ENCODE measurements at regions not wholly inside any gene's neighbourhood (a gene's known extent, or its start where the extent isn't known, plus 50 kb on each side); places are given as distances from the start of the nearest gene placed in this dataset.

DNA sequence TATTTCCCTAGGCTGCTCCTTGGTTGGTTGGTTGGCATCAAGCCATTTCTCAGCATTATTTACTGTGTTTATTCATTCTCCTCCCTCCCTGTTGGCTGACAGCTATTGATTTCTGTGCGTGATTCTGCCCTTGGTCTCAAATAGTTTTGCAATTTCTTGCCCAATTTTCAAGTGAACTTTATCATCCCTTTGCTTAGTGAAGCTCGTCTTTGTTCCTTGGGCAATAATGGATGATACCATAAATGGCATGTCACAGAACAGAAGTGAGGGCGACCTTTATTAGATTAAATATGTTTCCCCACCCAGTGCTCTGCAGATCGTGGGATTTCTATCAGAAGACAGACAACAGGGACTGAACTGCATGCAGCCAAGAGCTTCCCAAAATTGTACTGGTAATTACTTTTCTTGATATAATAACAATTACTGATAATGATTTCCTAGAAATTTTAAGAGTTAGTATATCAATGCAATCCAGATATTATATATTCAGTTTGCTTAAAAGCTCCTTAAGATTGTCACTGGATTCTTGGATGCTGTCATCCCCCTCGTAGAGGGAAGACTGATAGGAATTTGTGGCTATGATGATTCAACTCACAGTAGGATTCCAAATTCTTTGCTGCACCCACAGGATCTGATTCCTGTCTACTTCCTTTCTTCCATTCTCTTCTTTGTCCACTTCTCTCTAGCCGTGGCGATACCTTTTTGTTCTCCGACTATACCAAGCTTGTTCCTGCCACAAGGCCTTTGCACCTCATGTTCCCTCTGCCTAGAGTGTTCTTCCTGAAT, 122.1 kb upstream of the KAZN start:
- DNase-seq (ENCODE audit: low read depth in 1 of 2, low spot score in 1 of 2), result no peak

DNA sequence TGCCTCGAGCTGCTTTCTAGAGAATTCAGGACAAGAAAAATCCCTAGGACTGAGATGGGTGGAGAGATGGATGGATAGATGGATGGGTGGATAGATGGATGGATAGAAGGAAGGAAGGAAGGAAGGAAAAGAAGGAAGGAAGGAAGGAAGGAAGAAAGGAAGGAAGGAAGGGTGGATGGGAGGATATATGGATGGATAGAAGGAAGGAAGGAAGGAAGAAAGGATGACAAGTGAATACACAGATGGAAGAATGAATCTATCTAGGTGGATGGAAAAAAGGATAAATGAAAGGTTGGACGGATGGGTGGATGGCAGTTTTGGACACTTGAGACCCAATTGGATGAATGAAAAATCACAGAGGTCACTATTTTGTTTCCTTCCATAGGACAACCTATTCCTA, 120.4 kb upstream of the KAZN start:
- DNase-seq (ENCODE audit: low read depth in 1 of 2, low spot score in 1 of 2), result no peak

DNA sequence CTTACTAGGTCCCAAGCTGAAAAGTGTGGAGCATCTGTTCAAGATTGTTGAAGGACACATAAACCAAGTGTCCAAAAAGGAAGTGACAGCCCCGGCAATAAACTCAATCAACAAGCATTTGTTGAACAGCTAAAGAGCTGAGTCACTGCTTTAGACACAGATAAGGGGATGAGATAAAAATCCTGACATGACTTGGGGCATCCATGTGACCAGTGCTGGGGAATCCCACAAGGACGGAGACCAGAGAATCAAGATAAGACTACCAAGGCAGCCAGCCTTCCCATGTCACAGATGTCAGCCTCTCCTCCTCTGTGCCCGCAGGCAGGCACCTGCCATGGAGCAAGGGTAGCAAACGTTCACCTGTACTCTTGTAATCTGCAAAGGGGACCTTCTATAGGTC, 118.6 kb upstream of the KAZN start:
- no peak for DNase-seq (ENCODE audit: low read depth in 1 of 2, low spot score in 1 of 2)

DNA sequence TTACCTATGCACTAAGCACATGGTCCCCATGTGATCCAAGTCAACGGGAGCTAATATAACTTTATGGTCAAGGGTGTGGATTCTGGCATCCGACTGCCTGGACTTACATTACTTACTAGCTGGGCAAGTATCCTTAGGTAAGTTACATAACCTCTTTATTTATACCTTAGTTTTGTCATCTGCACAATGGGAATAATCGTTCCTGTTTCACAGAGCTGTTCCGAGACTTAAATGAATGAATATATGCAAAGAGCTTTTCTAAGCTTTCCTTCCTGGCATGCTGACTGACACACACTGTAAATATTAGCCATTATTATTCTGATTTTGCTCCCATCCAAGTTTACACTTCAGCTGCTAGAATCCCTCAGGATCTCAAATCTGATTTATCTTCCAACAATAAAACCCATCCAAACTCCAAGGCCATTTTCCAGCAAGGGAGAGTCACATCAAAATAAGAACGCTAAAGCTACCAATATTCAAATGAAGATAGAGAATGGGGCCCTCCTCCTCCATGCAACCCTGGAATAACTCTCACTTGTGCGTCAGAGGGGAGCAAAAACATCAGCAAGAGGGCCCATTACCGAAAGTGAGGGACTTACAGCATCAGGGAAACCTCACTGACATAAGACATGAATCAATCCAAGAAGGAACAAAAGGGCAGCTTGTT, 115.6 kb upstream of the KAZN start:
- no peak for DNase-seq (ENCODE audit: low read depth in 1 of 2, low spot score in 1 of 2)

DNA sequence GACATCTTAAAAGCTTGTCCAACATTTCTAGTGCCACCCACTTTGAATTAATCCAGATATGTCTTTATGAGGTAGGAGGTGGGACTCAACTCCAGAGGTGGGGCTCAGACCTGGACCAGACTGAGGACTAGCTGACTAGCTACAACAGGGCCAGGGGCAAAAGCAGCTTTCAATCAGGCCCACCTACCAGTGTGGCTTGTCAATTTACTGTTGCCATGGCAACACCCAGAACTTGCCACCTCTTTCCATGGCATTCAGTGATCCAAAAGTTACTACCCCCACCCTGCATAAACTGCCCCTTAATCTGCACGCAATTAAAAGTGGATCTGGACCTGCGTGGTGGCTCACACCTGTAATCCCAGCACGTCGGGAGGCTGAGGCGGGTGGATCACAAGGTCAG, 113.2 kb upstream of the KAZN start:
- DNase-seq (ENCODE audit: low read depth in 1 of 2, low spot score in 1 of 2), result no peak

DNA sequence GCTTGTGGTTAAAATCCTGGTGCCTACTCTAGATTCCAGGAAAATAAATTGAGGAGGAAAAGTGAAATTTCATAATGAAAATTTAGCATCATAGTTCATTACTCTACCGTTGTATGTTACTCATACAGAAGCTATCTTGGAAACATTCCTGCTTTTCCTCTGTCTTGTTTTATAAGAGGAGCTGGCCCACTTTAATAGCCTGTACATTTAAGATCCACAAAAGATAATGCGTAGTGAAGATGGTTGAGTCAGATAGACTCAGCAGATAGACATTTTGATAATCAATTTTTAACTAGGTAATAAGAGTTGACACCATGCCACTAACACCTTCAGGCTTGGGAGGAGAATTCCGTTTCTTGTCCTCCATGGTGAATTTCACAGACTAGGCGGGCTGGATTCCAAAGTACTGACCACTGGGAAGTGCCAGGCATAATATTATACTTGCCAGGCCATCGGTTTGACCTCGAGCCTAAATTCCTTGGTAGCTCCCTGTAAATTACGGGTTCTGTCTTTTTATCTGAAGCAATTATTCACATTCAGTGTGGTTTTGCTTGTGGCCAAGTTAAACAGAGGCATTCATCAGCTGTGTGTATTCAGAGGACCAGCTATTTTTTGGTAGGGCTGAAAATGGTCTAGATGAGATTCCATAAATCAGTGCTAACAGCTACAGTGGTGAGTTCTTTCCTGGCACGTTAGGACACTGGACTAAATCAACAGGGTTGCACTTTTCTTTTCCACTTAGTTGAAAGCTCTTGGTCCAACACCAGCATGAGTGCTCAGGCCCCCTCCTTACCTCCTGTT, 111.9 kb upstream of the KAZN start:
- DNase-seq (ENCODE audit: low read depth in 1 of 2, low spot score in 1 of 2), result no peak

DNA sequence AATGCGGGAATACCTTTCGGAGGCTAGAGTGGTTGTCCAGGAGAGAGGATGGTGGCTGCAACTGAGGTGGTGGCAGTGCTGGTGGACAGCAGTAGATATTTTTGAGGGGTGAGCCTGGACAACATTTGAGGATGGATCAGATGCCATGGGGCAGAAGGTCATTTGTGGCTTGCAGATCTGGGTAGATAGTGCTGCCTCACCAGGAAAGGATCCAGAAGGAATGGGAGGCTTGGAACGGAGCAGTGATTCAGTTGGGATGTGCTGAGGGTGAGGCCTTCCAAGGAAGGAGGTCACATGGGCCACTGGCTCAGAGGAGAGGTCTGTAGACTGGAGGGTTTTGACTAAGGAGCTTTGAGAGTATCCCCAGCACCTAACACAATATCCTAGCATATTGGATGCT, 110.8 kb upstream of the KAZN start:
- DNase-seq (ENCODE audit: low read depth in 1 of 2, low spot score in 1 of 2), result no peak

DNA sequence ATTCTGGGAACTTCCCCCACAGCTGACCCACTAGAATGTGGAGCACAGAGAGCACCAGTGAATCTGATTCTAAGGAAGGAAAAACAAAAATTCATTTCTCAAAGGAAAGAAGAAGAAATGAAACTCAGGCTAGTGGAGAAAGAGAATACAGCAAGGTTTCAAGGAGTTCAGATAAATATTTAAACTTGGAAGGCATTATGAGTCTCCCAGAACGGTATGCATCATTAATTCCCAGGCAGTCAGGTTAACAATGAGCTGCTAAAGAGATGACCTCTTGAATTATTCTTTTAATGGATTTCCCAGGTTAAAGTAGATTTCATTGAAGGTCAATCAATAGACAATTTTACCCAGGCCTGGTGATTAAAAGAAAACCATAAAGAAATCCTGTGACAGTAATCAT, 103.6 kb upstream of the KAZN start:
- DNase-seq (ENCODE audit: low read depth in 1 of 2, low spot score in 1 of 2), result no peak

DNA sequence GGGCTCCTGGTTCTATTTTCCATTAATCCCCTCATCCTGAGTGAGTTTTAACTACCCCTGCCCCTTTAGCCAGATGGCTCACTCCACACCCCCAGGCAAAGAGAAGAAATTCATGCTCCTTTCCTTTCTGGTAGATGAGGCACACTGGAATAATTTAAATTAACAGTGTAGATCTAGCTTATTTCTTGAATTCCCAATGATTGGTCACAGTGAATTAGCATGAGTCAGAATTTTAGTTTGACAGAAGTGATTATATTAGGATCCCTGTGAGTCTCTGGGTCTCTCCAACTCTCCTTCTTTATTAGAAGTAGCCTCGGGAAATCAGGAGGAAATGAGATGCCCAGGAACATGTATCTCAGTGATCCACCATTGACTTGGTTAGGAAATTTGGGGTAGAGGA, 103.1 kb upstream of the KAZN start:
- no peak for DNase-seq (ENCODE audit: low read depth in 1 of 2, low spot score in 1 of 2)

DNA sequence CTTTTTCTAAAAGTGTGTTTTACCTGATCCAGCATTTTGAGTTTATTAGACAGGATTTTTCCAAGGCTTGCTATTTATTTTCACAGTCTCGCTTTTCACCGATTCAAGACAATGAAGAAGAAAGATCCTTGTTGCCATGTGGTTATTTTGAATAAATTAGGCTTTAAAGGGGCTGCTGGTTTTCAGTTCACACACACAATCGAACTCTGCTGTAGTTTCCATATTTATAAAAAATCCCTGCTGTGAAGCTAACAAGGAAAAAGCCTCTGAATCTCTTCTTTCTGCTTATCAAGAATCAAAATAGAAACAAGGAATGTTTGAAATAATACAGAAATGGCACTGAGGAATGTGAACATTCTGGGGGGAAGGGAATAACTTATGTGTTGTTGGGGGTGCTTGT, 102.5 kb upstream of the KAZN start:
- no peak for DNase-seq (ENCODE audit: low read depth in 1 of 2, low spot score in 1 of 2)

DNA sequence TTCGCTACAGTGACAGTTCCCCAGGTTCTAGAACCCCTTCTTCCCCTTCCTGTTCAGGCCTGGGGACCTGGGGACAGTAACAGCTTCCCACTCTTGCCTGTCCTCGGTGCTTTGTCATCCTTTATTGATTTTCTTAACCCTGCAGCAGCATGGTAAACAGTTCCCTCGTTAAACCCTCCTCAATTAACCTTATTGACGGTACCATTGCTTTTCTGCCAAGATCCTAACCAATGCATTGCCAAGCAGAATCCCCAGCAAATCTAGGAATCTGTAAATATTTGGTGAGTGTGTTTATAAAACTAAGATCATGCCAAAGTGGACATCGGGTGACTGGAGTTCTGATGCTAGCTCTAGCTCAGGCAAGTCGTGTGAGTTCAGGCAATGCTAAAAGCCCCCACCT, 99.6 kb upstream of the KAZN start:
- no peak for DNase-seq (ENCODE audit: low read depth in 1 of 2, low spot score in 1 of 2)

DNA sequence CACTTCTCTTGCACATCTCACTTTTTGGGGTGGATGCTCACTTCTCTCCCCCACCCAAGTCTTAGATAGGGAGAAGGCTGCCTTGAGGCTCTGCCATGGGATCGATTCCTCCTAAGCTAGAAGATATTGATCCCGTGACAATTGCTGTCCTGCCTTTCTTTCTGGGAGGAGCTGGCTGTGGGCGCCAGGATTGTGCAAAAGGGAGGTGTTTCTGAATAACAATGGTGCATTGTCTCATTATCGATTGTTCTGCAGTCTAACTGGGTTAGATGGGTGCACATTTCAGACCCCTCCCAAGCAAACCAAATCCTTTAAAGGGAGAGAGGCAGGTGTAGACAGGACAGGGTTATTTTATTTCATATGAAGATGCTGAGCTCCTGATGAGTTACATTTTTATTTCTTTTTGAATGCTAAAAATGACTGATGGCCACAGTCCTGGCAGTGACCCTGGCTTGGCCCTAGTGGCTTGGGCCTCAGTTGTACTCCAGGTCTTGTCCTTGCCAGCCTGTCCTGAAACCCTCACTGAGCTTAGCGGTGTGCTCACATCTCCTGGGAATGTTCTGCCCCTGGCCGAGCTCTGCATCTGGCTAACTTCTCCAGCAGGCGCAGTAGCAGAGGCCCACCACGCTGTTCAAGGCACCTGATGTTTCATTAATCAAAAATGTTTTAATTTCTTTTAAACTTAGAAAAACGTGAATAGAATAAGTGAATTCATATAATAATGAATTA, 99.0 kb upstream of the KAZN start:
- DNase-seq (ENCODE audit: low read depth in 1 of 2, low spot score in 1 of 2), result no peak

DNA sequence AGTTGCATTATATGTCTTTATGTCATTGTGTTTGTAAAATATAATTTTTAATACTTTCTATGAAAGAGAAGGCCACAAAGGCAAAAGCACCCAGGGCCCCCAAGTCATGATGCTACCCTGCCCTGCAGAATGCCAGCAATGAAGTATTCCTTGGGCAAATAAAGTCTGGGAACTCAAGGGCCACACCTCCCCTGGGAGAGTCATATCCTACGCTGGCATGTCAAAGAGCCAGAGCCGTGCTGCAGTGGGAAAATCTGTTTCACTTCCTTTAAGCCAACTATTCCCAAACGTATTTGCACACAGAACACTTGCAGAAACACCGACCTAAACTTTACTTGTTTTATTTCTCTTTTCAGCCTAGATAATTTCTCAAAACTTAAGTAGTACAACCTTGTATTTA, 98.4 kb upstream of the KAZN start:
- no peak for DNase-seq (ENCODE audit: low read depth in 1 of 2, low spot score in 1 of 2)

DNA sequence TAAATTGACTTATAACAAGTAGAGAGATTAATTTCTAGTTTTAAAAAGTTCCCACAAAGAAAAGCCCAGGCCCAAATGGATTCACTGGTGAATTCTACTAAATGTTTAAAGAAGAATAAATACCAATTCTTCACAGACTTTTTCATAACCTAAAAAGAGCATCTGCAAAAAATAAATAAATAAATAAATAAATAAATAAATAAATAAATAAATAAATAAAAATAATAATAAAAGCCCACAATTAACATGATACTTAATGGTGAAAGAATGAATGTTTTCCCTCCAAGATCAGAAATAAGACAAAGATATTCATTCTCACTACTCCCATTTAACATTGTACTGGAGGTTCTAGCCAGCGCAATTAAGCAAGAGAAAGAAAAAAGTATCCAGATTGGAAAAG, 97.6 kb upstream of the KAZN start:
- no peak for DNase-seq (ENCODE audit: low read depth in 1 of 2, low spot score in 1 of 2)

DNA sequence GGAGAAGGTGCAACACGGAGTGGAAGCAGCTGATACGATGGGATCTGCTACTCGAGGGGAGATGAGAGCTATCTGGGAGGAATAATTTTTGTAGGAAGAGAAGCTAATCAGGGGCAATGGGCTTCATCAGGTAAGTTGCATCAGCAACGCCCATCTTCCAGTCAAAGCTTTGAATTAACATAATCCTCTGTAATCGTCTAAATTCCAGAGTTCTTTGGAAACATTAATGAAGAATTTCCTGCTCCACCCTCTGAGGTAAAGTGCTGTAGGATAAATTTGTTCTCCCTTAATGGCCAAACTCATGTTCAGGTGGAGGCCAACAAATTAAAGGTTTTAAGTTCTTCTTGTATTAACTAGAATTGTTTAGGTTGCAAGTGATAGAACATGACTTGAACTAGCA, 94.0 kb upstream of the KAZN start:
- no peak for DNase-seq (ENCODE audit: low read depth in 1 of 2, low spot score in 1 of 2)

DNA sequence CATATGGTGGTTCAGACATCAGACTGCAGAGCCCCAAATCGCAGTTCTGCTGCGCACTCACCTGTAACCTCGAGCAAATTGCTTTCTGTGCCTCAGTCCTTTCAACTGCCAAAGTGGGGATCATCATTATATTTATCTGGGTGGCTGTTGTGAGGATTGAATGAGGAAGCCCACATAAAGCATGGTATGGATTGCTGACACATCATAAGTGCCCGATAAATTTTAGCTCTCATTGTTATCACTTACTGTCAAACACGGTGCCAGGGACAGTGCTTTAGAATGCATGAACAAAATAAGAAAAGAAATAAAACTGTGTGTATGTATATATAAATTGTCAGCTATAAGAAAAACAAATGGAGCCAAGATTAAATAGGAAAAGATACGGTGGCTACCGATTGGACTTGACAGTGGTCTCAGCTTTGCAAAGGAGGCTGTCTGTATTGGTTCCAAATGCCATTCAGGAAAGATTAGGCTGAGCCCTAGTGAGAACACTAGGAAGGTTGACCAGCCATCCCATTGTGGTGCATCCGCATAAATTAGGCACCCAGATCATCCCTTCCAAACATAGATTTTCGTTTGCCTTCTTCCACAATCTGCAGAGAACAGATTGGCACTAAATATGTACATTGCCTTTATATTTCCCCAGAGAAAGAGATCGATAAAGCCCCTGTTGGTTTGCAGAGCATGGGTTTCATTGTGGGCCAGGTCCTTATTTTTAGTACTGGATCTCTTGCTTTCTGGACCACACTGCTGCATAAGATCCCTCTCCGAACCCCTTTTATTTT, 91.8 kb upstream of the KAZN start:
- DNase-seq (ENCODE audit: low read depth in 1 of 2, low spot score in 1 of 2), result no peak

DNA sequence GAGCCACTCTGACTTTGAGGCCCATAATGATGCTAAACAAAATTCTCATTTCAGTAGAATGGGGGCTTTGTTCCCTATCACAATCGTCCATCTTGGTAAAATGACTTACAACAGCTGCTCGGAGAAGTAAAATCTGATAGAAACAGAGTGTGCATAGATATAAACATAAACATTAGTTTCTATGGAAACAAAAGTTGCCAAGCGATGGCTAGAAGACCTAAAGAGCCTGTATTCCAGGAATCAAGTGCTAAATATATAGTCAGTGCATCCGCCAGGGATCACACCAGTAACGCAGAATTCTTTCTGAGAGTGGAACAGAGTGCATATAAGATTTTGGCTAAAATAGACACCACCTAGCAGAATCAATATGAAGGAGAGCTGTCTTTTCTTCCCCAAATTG, 91.2 kb upstream of the KAZN start:
- no peak for DNase-seq (ENCODE audit: low read depth in 1 of 2, low spot score in 1 of 2)

DNA sequence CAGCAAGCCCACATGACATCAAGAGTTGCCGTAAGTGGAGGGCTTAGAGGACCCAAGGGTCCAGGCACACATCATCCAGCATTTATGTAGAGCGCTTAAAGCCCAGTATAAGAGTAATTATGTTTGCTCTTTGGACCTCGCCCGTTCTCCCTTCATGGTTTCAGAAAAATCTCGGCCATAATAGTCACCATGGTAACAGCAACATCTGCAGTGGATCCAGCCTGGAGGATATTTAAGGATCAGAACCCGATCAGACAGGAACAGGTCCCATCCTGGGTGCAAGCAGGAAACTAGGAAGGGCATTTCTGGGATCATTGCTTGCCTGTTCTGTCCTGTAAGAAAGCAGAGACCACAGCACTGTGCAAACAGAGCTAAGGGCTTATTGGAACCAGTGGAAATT, 89.9 kb upstream of the KAZN start:
- no peak for DNase-seq (ENCODE audit: low read depth in 1 of 2, low spot score in 1 of 2)

DNA sequence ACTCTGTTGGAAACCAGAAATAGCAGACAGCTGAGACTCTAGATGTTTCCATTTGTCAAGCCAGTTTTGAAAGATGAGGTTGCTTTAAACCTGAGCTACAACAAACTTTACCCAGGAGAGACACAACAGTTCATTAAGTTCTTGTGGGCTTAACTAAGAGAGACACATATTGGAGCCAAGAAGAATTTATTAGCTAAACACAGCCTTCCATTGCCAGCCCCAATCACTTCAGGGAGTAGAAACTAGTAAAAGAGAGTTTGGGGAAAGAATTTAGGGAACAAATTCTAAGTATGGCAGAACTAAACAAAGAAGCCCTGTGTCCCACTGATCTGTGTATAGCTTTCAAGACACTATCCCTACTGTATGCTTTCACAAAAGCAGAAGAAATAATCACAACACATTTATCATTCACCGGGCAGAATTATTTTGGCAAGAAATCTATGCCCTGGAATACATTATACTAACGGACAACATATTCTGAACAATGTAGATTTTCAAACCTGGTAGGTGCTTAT, 87.3 kb upstream of the KAZN start:
- no peak for DNase-seq (ENCODE audit: low read depth in 1 of 2, low spot score in 1 of 2)

DNA sequence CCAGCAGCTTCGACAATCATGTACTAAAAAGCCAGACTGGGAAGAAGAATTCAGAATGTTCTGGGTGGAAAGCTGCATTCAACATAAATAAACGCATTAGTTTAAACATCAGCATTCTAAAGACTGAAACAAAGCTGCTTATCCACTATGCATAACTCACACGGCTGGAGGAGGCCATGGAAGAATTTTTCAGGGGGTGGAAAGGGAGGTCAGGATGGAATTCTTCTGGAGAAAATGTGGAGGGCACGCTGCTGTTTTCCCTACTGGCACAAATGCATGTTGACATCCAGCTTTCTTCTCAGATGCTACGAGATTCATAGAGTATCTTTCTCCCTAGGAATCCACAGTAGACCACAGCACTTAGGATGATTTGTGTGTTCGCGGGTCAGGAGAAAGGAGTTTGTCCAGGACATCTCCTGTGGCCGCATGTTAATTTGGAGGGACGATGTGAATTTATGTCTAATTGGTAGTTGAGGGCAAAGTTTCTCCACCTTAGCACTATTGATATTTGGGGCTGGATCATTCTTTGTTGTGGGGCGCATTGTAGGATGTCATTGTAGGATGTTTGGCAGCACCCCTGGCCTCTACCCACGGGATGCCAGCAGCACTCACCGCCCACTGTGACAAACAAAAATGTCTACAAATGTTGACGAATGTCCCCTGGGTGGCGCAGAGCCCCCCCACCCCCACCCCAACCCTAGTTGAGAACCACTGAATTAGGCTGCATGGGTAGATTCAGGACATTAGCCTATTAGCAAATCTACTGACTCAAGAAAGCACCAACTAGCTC, 86.5 kb upstream of the KAZN start:
- no peak for DNase-seq (ENCODE audit: low read depth in 1 of 2, low spot score in 1 of 2)
